Esophagus muscularis mucosa (tissue), 3 donors: ENCODE measurements at regions not wholly inside any gene's neighbourhood (a gene's known extent, or its start where the extent isn't known, plus 50 kb on each side); places are given as distances from the start of the nearest gene placed in this dataset.

Experiments used
- POLR2A ChIP-seq: fragments of 450-650 bp; IDR thresholded peaks from one replicate; pipeline ENCODE4 v1.6.1; 2017; ENCODE audit warnings: antibody characterized with exemption, moderate library complexity, mild to moderate bottlenecking, low read depth
- TF ChIP-seq, protein P1 (sequence below), 3 experiments: fragments of 200-600 bp in 2 of 3; fragments of 450-650 bp in 1 of 3; sonication (generic) in 2 of 3; IDR thresholded peaks; one replicate each; pipeline ENCODE4 v1.5.1; 2017 to 2019; ENCODE audit warnings: antibody characterized with exemption in 3 of 3, mild to moderate bottlenecking in 2 of 3, moderate library complexity in 1 of 3

DNA sequence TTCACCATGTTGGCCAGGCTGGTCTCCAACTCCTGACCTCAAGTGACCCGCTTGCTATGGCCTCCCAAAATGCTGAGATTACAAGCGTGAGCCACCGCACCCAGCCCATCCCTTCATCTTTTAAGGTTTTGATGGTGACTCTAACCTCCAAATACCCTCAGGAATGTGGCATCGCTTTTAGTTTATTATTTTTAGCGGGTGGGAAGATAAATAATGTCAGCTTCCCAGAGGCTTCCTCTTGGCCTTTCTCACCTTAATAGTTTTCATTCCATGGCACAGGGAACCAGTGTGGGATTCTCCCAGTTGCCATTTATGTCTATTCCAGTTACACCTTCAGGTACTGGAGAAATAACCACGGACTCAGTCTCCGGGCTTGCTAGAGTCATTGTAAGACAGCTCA lies 92.1 kb upstream of the LRRN2 start:
- TF ChIP-seq, protein P1, sequence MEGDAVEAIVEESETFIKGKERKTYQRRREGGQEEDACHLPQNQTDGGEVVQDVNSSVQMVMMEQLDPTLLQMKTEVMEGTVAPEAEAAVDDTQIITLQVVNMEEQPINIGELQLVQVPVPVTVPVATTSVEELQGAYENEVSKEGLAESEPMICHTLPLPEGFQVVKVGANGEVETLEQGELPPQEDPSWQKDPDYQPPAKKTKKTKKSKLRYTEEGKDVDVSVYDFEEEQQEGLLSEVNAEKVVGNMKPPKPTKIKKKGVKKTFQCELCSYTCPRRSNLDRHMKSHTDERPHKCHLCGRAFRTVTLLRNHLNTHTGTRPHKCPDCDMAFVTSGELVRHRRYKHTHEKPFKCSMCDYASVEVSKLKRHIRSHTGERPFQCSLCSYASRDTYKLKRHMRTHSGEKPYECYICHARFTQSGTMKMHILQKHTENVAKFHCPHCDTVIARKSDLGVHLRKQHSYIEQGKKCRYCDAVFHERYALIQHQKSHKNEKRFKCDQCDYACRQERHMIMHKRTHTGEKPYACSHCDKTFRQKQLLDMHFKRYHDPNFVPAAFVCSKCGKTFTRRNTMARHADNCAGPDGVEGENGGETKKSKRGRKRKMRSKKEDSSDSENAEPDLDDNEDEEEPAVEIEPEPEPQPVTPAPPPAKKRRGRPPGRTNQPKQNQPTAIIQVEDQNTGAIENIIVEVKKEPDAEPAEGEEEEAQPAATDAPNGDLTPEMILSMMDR (IDR thresholded peaks at IDR 0.05): no peak
- TF ChIP-seq POLR2A: no peak
